A549 (cell line): ENCODE measurements at regions not wholly inside any gene's neighbourhood (a gene's known extent, or its start where the extent isn't known, plus 50 kb on each side); places are given as distances from the start of the nearest gene placed in this dataset.

ENCODE experiments used
- ATAC-seq, 2 experiments: fragments of 200-7000 bp in 1 of 2; fragments of >200 bp in 1 of 2; cut with Nextera tagmentation in 1 of 2; cut with Tn5 transposase in 1 of 2; 3 replicates each; pipeline versions ENCODE4 v1.8.0 to v1.9.1; 2018 to 2020; ENCODE audit warnings: mild to moderate bottlenecking in 1 of 2, moderate library complexity in 1 of 2
- CTCF ChIA-PET: fragments of 300-600 bp; sonication (Branson Sonifier 250); formaldehyde crosslinking; extraction: SDS; loops from one replicate; lab custom pipeline; 2021; ENCODE audit warnings: antibody characterized with exemption, inconsistent platforms; lab: Yijun Ruan, JAX
- POLR2A ChIA-PET: fragments of 350-600 bp; formaldehyde crosslinking; extraction: SDS; loops from one replicate; lab custom pipeline; 2021; ENCODE audit warnings: antibody characterized with exemption, inconsistent platforms; lab: Yijun Ruan, JAX
- DNase-seq, 2 experiments: peaks; one replicate each; pipeline versions ENCODE4 v3.0.0 to v3.0.0-alpha.2; 2011 to 2016; ENCODE audit warnings: low read depth in 1 of 2, low spot score in 1 of 2
- FAIRE-seq: peaks from 2 replicates; lab custom pipeline; 2011; peaks lifted over from hg19 to GRCh38; lab: Jason Lieb, UNC
- H3K27ac ChIP-seq, 2 experiments: fragments of >200 bp; sonication (Bioruptor Twin); formaldehyde crosslinking; 3 replicates each; pipeline ENCODE4 v1.5.1; 2016 to 2017
- H3K4me1 ChIP-seq: fragments of >200 bp; sonication (Bioruptor Twin); formaldehyde crosslinking; 3 replicates; pipeline ENCODE4 v1.6.1; 2016
- H3K4me2 ChIP-seq: fragments of >200 bp; sonication (Bioruptor Twin); formaldehyde crosslinking; 3 replicates; pipeline ENCODE4 v1.6.1; 2016
- H3K4me3 ChIP-seq: fragments of >200 bp; sonication (Bioruptor Twin); formaldehyde crosslinking; 3 replicates; pipeline ENCODE4 v1.5.1; 2016
- H3K9me3 ChIP-seq: fragments of >200 bp; sonication (Bioruptor Twin); formaldehyde crosslinking; 3 replicates; pipeline ENCODE4 v1.6.1; 2016
- CBX2 ChIP-seq: fragments of 200-600 bp; sonication (generic); IDR thresholded peaks from 2 replicates; pipeline ENCODE4 v1.6.1; 2016; ENCODE audit warnings: low read depth, mild to moderate bottlenecking, borderline replicate concordance
- EHMT2 ChIP-seq: fragments of 200-600 bp; sonication (generic); IDR thresholded peaks from 2 replicates; pipeline ENCODE4 v1.6.1; 2016; ENCODE audit warnings: antibody characterized with exemption, low read depth, mild to moderate bottlenecking, moderate library complexity
- EP300 ChIP-seq, 2 experiments: fragments of >200 bp; sonication (Bioruptor Twin); formaldehyde crosslinking; IDR thresholded peaks; 2 replicates in 1 of 2; 3 replicates in 1 of 2; pipeline ENCODE4 v1.6.1; 2016 to 2017
- FOXS1 ChIP-seq: fragments of 250-450 bp; sonication (Bioruptor Pico); IDR thresholded peaks from 2 replicates; pipeline ENCODE4 v1.5.0; 2020; ENCODE audit warnings: mild to moderate bottlenecking, moderate library complexity
- HDAC2 ChIP-seq: fragments of 200-600 bp; sonication (generic); IDR thresholded peaks from 2 replicates; pipeline ENCODE4 v1.6.1; 2016
- HEYL ChIP-seq: fragments of 250-450 bp; sonication (Bioruptor Pico); IDR thresholded peaks from 2 replicates; pipeline ENCODE4 v1.8.0; 2021; ENCODE audit warnings: mild to moderate bottlenecking, moderate library complexity
- HOXA7 ChIP-seq: fragments of 250-450 bp; sonication (Bioruptor Pico); IDR thresholded peaks from 2 replicates; pipeline ENCODE4 v1.5.0; 2020; ENCODE audit warnings: mild to moderate bottlenecking, moderate library complexity
- JUN ChIP-seq, 2 experiments: fragments of >200 bp; sonication (Bioruptor Twin); formaldehyde crosslinking; IDR thresholded peaks; 2 replicates in 1 of 2; 3 replicates in 1 of 2; pipeline ENCODE4 v1.6.1; 2016 to 2017
- JUNB ChIP-seq: fragments of >200 bp; sonication (Bioruptor Twin); formaldehyde crosslinking; IDR thresholded peaks from 2 replicates; pipeline ENCODE4 v1.6.1; 2016
- MAZ ChIP-seq: fragments of 150-350 bp; IDR thresholded peaks from 2 replicates; pipeline ENCODE4 v1.6.1; 2014; ENCODE audit warnings: antibody characterized with exemption, low read depth, low read length, borderline replicate concordance
- NPAS2 ChIP-seq: fragments of 250-450 bp; sonication (Bioruptor Pico); IDR thresholded peaks from 2 replicates; pipeline ENCODE4 v1.8.0; 2022; ENCODE audit warnings: mild to moderate bottlenecking, moderate library complexity, borderline replicate concordance
- POLR2A ChIP-seq: IDR thresholded peaks from 2 replicates; pipeline ENCODE4 v1.6.1; 2012; ENCODE audit warnings: mild to moderate bottlenecking, low read length
- RAD21 ChIP-seq, 2 experiments: fragments of >200 bp in 1 of 2; sonication (Bioruptor Twin) in 1 of 2; formaldehyde crosslinking in 1 of 2; IDR thresholded peaks in 1 of 2; conservative IDR thresholded peaks in 1 of 2; 2 replicates in 1 of 2; 3 replicates in 1 of 2; pipeline ENCODE4 v1.6.1; 2012 to 2018; ENCODE audit warnings: inconsistent platforms in 1 of 2
- RARB ChIP-seq: fragments of 250-450 bp; sonication (Bioruptor Pico); IDR thresholded peaks from 2 replicates; pipeline ENCODE4 v1.8.0; 2021; ENCODE audit warnings: mild to moderate bottlenecking, moderate library complexity
- SMC3 ChIP-seq: fragments of >200 bp; sonication (Bioruptor Twin); formaldehyde crosslinking; IDR thresholded peaks from 3 replicates; pipeline ENCODE4 v1.6.1; 2018; ENCODE audit warnings: inconsistent platforms
- ZFP36 ChIP-seq: fragments of 450-650 bp; IDR thresholded peaks from 2 replicates; pipeline ENCODE4 v1.6.1; 2014; ENCODE audit warnings: borderline replicate concordance; ENCODE audit not compliant: partially characterized antibody
- WGBS: methylation state at CpG from one replicate; pipeline ENCODE4 v1.1.6; 2017; ENCODE audit errors: missing lambda C conversion rate; 5-methylcytosine and 5-hydroxymethylcytosine counted together
- TF ChIP-seq, protein P1 (sequence below): fragments of 200-600 bp; sonication (generic); IDR thresholded peaks from 2 replicates; pipeline ENCODE4 v1.6.1; 2016; ENCODE audit warnings: antibody characterized with exemption, mild to moderate bottlenecking, moderate library complexity
- TF ChIP-seq, protein P2 (sequence below): fragments of >200 bp; sonication (Bioruptor Twin); formaldehyde crosslinking; IDR thresholded peaks from 3 replicates; pipeline ENCODE4 v1.6.1; 2016
- TF ChIP-seq, protein P3 (sequence below): fragments of 250-450 bp; sonication (Bioruptor Pico); IDR thresholded peaks from 2 replicates; pipeline ENCODE4 v1.5.0; 2020; ENCODE audit warnings: low read depth, mild to moderate bottlenecking, moderate library complexity
- TF ChIP-seq, protein P4 (sequence below): fragments of >200 bp; sonication (Bioruptor Twin); formaldehyde crosslinking; IDR thresholded peaks from 3 replicates; pipeline ENCODE4 v1.5.1; 2016
- TF ChIP-seq, protein P5 (sequence below): IDR thresholded peaks from 2 replicates; pipeline ENCODE4 v1.6.1; 2012; ENCODE audit warnings: low read depth, borderline replicate concordance
- TF ChIP-seq, protein P6 (sequence below): fragments of 450-650 bp; IDR thresholded peaks from 2 replicates; pipeline ENCODE4 v1.6.1; 2014; ENCODE audit warnings: antibody characterized with exemption

DNA sequence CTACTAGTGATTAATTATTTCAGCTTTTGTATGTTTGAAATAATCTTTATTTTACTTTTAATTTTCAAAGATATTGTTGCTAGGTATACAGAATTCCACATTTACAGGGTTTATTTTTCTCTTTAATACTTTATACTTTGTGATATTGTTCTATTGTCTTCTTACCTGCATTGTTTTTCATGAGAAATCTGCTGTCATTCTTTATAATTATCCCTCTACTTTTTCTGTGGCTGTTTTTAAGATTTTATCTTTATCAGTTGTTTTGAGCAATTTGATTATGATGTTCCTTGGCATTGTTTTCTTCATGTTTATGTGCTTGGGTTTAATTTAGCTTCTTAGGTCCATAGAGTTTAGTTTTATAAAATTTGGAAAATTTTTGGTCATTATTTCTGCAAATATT, 168.6 kb downstream of the DTWD1 start:
- Histone ChIP-seq H3K9me3 (peaks cover 16% of the 10 kb centered on the region; the same call in 2 of the 3 replicates), H3K4me3 (no peak overlapping the region), H3K4me2 (no peak overlapping the region), H3K4me1 (no peaks in the 10 kb centered on the region), H3K27ac (no peak overlapping the region)
- CTCF ChIA-PET = no interaction called here
- POLR2A ChIA-PET = no interaction called here
- TF ChIP-seq, protein P1, sequence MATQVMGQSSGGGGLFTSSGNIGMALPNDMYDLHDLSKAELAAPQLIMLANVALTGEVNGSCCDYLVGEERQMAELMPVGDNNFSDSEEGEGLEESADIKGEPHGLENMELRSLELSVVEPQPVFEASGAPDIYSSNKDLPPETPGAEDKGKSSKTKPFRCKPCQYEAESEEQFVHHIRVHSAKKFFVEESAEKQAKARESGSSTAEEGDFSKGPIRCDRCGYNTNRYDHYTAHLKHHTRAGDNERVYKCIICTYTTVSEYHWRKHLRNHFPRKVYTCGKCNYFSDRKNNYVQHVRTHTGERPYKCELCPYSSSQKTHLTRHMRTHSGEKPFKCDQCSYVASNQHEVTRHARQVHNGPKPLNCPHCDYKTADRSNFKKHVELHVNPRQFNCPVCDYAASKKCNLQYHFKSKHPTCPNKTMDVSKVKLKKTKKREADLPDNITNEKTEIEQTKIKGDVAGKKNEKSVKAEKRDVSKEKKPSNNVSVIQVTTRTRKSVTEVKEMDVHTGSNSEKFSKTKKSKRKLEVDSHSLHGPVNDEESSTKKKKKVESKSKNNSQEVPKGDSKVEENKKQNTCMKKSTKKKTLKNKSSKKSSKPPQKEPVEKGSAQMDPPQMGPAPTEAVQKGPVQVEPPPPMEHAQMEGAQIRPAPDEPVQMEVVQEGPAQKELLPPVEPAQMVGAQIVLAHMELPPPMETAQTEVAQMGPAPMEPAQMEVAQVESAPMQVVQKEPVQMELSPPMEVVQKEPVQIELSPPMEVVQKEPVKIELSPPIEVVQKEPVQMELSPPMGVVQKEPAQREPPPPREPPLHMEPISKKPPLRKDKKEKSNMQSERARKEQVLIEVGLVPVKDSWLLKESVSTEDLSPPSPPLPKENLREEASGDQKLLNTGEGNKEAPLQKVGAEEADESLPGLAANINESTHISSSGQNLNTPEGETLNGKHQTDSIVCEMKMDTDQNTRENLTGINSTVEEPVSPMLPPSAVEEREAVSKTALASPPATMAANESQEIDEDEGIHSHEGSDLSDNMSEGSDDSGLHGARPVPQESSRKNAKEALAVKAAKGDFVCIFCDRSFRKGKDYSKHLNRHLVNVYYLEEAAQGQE = no peak
- TF ChIP-seq CBX2 (no peak), HDAC2 (no peak), JUN (IDR thresholded peaks at IDR 0.05) (no peak), HEYL (no peak), POLR2A (no peak), HOXA7 (CRISPR knock-in tag) (no peak), EHMT2 (no peak)
- TF ChIP-seq, protein P2, sequence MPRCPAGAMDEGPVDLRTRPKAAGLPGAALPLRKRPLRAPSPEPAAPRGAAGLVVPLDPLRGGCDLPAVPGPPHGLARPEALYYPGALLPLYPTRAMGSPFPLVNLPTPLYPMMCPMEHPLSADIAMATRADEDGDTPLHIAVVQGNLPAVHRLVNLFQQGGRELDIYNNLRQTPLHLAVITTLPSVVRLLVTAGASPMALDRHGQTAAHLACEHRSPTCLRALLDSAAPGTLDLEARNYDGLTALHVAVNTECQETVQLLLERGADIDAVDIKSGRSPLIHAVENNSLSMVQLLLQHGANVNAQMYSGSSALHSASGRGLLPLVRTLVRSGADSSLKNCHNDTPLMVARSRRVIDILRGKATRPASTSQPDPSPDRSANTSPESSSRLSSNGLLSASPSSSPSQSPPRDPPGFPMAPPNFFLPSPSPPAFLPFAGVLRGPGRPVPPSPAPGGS = no peak
- TF ChIP-seq, protein P3, sequence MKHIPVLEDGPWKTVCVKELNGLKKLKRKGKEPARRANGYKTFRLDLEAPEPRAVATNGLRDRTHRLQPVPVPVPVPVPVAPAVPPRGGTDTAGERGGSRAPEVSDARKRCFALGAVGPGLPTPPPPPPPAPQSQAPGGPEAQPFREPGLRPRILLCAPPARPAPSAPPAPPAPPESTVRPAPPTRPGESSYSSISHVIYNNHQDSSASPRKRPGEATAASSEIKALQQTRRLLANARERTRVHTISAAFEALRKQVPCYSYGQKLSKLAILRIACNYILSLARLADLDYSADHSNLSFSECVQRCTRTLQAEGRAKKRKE (CRISPR knock-in tag) = no peak
- DNase-seq = no peak
- FAIRE-seq = no peak
- no peak for ATAC-seq

DNA sequence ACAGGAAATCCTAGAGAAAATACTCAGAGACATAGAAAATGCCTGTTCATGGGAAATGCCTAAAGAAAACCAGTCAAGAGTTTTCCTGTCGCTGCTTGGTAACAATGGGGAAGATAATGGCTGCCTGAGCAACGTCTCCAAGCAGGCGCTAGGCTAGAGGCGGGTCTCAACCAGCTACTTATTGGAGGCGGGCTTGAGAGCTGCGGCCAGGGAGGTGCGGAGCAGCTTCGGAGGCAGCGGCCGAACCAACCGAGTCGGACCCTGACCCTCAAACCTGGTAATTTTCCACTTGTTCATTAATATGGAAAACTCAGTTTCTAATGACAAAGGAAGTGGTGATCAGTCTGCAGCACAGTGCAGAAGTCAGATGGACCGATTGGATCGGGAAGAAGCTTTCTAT, 173.1 kb downstream of the DTWD1 start:
- Histone ChIP-seq H3K4me2 (no peak overlapping the region), H3K4me1 (no peaks in the 10 kb centered on the region), H3K9me3 (peaks cover 11% of the 10 kb centered on the region; the same call in 2 of the 3 replicates)
- no peak for DNase-seq
- FAIRE-seq = no peak
- 41% methylated on average over 14 of the region's 14 CpGs for WGBS
- no peak for ATAC-seq
- no peak for TF ChIP-seq MAZ
- TF ChIP-seq, protein P4, sequence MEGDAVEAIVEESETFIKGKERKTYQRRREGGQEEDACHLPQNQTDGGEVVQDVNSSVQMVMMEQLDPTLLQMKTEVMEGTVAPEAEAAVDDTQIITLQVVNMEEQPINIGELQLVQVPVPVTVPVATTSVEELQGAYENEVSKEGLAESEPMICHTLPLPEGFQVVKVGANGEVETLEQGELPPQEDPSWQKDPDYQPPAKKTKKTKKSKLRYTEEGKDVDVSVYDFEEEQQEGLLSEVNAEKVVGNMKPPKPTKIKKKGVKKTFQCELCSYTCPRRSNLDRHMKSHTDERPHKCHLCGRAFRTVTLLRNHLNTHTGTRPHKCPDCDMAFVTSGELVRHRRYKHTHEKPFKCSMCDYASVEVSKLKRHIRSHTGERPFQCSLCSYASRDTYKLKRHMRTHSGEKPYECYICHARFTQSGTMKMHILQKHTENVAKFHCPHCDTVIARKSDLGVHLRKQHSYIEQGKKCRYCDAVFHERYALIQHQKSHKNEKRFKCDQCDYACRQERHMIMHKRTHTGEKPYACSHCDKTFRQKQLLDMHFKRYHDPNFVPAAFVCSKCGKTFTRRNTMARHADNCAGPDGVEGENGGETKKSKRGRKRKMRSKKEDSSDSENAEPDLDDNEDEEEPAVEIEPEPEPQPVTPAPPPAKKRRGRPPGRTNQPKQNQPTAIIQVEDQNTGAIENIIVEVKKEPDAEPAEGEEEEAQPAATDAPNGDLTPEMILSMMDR = no peak
- TF ChIP-seq SMC3 = no peak
- TF ChIP-seq, protein P2 = no peak
- TF ChIP-seq, all 56 proteins: peak for 0
- no peak overlapping the region for H3K27ac ChIP-seq
- ChIA-PET CTCF (interaction anchor here (0.6 kb wide), 1 partner anchor 103 kb away, joined by 3 read pairs; no protein-coding TSS in a partner anchor), POLR2A (no interaction called here)
- H3K4me3 ChIP-seq = no peak overlapping the region

DNA sequence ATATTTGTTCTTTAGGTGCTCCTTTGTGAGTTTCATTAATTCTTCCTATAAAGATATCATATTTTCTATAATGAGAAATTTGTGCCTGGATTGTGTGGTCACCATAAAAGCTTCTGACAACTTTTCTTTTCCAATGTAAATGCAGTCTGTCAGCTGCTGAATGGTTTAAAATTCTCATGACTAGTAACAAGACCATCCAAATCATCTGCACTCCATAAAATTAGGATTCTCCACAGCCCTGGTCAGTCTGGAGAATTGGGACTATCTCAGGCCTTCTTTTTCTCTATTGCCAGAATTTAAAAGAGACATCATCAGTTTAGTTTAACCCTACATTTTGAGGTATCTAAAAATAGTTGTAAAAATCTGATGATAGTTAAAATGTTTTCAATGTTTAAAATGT, 180.9 kb downstream of the DTWD1 start:
- POLR2A ChIA-PET = no interaction called here
- ATAC-seq (no peak), DNase-seq (no peak), FAIRE-seq (no peak)
- H3K4me3 ChIP-seq = no peak overlapping the region
- no peaks in the 10 kb centered on the region for H3K9me3 ChIP-seq
- CTCF ChIA-PET = no interaction called here
- no peaks in the 10 kb centered on the region for H3K4me1 ChIP-seq
- no peak overlapping the region for H3K27ac ChIP-seq
- H3K4me2 ChIP-seq = no peak overlapping the region
- TF ChIP-seq MAZ (no peak), EP300 (IDR thresholded peaks at IDR 0.05) (no peak), NPAS2 (CRISPR knock-in tag) (no peak), FOXS1 (CRISPR knock-in tag) (no peak), ZFP36 (no peak), RARB (CRISPR knock-in tag) (no peak), JUNB (no peak), RAD21 (conservative IDR thresholded peaks at IDR 0.05 in 1 of 2, IDR thresholded peaks at IDR 0.05 in 1 of 2) (no peak)
- TF ChIP-seq, protein P5, sequence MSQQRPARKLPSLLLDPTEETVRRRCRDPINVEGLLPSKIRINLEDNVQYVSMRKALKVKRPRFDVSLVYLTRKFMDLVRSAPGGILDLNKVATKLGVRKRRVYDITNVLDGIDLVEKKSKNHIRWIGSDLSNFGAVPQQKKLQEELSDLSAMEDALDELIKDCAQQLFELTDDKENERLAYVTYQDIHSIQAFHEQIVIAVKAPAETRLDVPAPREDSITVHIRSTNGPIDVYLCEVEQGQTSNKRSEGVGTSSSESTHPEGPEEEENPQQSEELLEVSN = no peak
- TF ChIP-seq, protein P6, sequence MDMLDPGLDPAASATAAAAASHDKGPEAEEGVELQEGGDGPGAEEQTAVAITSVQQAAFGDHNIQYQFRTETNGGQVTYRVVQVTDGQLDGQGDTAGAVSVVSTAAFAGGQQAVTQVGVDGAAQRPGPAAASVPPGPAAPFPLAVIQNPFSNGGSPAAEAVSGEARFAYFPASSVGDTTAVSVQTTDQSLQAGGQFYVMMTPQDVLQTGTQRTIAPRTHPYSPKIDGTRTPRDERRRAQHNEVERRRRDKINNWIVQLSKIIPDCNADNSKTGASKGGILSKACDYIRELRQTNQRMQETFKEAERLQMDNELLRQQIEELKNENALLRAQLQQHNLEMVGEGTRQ = no peak
